ENCODE measurements at regions not wholly inside any gene's neighbourhood (a gene's known extent, or its start where the extent isn't known, plus 50 kb on each side); places are given as distances from the start of the nearest gene placed in this dataset.
"Not testable (repeated sequence)": the region's sequence is repeated elsewhere in the genome, so short reads cannot be mapped to it uniquely, and the experiment has no call there.

DNA sequence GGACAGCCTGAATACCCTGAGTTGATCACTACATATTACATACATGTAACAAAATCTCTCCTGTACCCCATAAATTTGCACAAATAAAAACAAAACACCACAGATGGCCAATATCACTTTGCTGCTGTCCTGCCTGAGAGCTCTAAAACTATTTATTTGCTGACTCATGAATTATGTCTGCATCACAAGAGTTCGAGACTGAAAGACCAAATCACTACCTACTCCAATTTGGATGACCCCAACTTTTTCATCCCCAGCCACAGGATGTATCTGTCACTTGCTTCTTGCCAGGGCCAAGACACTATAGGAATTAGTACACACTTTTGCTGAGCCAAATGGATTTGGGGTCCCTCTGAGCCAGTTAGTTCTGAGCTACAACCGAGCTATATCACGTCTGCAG lies 409.7 kb upstream of the NFE2L3 start:
- Mint-ChIP-seq H3K36me3 (ENCODE audit: low read depth) (peaks cover 10% of the 10 kb centered on the region), H3K27me3 (ENCODE audit: low read depth) (no peaks in the 10 kb centered on the region), H3K4me3 (ENCODE audit: unreplicated experiment) (no peak overlapping the region), H3K27ac (ENCODE audit: unreplicated experiment) (no peak overlapping the region), H3K4me1 (ENCODE audit: low read depth) (peaks cover 12% of the 10 kb centered on the region), H3K9me3 (ENCODE audit: low read depth) (peaks cover 3% of the 10 kb centered on the region)
- no peak for DNase-seq (ENCODE audit: low spot score)
- TF ChIP-seq, protein P1, sequence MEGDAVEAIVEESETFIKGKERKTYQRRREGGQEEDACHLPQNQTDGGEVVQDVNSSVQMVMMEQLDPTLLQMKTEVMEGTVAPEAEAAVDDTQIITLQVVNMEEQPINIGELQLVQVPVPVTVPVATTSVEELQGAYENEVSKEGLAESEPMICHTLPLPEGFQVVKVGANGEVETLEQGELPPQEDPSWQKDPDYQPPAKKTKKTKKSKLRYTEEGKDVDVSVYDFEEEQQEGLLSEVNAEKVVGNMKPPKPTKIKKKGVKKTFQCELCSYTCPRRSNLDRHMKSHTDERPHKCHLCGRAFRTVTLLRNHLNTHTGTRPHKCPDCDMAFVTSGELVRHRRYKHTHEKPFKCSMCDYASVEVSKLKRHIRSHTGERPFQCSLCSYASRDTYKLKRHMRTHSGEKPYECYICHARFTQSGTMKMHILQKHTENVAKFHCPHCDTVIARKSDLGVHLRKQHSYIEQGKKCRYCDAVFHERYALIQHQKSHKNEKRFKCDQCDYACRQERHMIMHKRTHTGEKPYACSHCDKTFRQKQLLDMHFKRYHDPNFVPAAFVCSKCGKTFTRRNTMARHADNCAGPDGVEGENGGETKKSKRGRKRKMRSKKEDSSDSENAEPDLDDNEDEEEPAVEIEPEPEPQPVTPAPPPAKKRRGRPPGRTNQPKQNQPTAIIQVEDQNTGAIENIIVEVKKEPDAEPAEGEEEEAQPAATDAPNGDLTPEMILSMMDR (IDR thresholded peaks at IDR 0.05): no peak

GRCh38 chr7:25743670-25744451 lies 408.1 kb upstream of the NFE2L3 start:
- not testable (repeated sequence) for DNase-seq (ENCODE audit: low spot score); H3K9me3 Mint-ChIP-seq (ENCODE audit: low read depth); H3K27ac Mint-ChIP-seq (ENCODE audit: unreplicated experiment); H3K36me3 Mint-ChIP-seq (ENCODE audit: low read depth); H3K4me3 Mint-ChIP-seq (ENCODE audit: unreplicated experiment); H3K27me3 Mint-ChIP-seq (ENCODE audit: low read depth)
- peaks cover 12% of the 10 kb centered on the region for H3K4me1 Mint-ChIP-seq (ENCODE audit: low read depth)

- TF ChIP-seq, protein P1 (IDR thresholded peaks at IDR 0.05): no peak
- H3K27me3 Mint-ChIP-seq (ENCODE audit: low read depth): no peaks in the 10 kb centered on the region
- H3K36me3 Mint-ChIP-seq (ENCODE audit: low read depth): no peaks in the 10 kb centered on the region
- DNase-seq (ENCODE audit: low spot score): no peak
- H3K4me1 Mint-ChIP-seq (ENCODE audit: low read depth): peaks cover 45% of the 10 kb centered on the region
- H3K27ac Mint-ChIP-seq (ENCODE audit: unreplicated experiment): peak overlapping the region; percentile 95
- H3K9me3 Mint-ChIP-seq (ENCODE audit: low read depth): no peaks in the 10 kb centered on the region
- peak overlapping the region; percentile 7 for H3K4me3 Mint-ChIP-seq (ENCODE audit: unreplicated experiment)
These were observed 401.1 kb upstream of the NFE2L3 start for GRCh38 chr7:25750744-25751508.

DNA sequence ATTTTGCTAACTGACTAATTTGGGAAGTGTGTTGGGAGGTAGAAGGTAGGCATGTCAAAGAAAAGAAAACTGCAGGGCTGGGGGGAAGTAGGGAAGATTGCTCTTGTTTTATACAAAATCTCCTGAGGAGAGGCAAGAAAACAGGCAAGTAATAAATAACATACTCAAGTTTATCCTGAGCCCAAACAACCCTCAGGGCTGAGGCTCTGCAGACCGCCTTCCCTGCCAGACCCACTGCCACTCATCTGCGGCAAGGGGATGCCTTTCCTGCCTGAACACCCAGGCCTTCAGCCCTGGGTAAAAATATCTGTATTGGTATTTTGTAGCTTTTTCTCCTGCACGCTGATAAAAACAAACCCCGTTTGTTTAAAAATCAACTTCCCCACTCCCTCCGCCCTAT lies 399.8 kb upstream of the NFE2L3 start:
- no peak overlapping the region for H3K4me3 Mint-ChIP-seq (ENCODE audit: unreplicated experiment)
- DNase-seq (ENCODE audit: low spot score): no peak
- peaks cover 2% of the 10 kb centered on the region for H3K36me3 Mint-ChIP-seq (ENCODE audit: low read depth)
- peak overlapping the region; percentile 95 for H3K27ac Mint-ChIP-seq (ENCODE audit: unreplicated experiment)
- no peaks in the 10 kb centered on the region for H3K9me3 Mint-ChIP-seq (ENCODE audit: low read depth)
- H3K4me1 Mint-ChIP-seq (ENCODE audit: low read depth): peaks cover 56% of the 10 kb centered on the region
- no peaks in the 10 kb centered on the region for H3K27me3 Mint-ChIP-seq (ENCODE audit: low read depth)
- TF ChIP-seq, protein P1 (IDR thresholded peaks at IDR 0.05): no peak

GRCh38 chr7:25752967-25753791 lies 398.8 kb upstream of the NFE2L3 start:
- Mint-ChIP-seq H3K27ac (ENCODE audit: unreplicated experiment) (peak overlapping the region; percentile 95), H3K4me3 (ENCODE audit: unreplicated experiment) (no peak overlapping the region), H3K36me3 (ENCODE audit: low read depth) (peaks cover 2% of the 10 kb centered on the region), H3K9me3 (ENCODE audit: low read depth) (no peaks in the 10 kb centered on the region), H3K4me1 (ENCODE audit: low read depth) (peaks cover 65% of the 10 kb centered on the region), H3K27me3 (ENCODE audit: low read depth) (no peaks in the 10 kb centered on the region)
- TF ChIP-seq, protein P1 (IDR thresholded peaks at IDR 0.05): no peak
- peak; percentile 87 for DNase-seq (ENCODE audit: low spot score)

All from chondrocyte (in vitro differentiated cells).